ENCODE measurements at regions not wholly inside any gene's neighbourhood (a gene's known extent, or its start where the extent isn't known, plus 50 kb on each side); places are given as distances from the start of the nearest gene placed in this dataset.

DNA sequence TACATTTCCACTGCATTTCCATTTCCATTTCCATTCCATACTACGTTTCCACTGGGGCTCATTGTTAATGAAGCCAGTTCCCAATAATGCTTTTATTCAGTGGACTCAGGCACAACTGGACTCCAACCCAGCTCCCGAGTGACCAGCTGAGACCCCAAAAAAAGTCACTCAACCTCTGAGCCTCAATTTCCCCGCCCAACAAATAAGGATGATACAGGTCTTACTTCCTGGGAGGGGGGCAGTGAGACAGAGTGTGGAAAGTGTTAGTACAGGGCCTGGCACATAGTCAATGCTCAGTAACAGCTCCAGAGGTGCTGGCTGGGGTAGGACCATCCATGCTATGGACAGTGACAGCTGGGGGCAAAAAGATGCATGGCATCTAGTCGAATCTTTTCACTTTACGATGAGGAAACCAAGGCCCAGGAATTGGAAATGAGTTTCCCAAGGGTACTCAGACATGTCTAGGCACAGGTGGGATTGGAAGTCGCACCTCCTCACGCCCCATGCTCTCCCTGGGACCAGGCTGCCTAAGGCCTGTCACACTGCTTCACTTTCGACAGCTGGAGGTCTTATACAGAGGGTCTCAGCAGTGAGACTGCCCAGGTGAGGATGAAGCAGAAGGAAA lies 226.5 kb downstream of the ANAPC1 start:
- no peak for TF ChIP-seq CTCF (conservative IDR thresholded peaks at IDR 0.05)
- Mint-ChIP-seq H3K36me3 (ENCODE audit: low read depth) (no peaks in the 10 kb centered on the region), H3K4me1 (peaks cover 13% of the 10 kb centered on the region), H3K9me3 (no peaks in the 10 kb centered on the region), H3K27me3 (ENCODE audit: low read depth) (no peaks in the 10 kb centered on the region), H3K4me3 (no peak overlapping the region), H3K27ac (ENCODE audit: unreplicated experiment) (no peak overlapping the region)
- DNase-seq (ENCODE audit: low read depth, low spot score), result no peak

DNA sequence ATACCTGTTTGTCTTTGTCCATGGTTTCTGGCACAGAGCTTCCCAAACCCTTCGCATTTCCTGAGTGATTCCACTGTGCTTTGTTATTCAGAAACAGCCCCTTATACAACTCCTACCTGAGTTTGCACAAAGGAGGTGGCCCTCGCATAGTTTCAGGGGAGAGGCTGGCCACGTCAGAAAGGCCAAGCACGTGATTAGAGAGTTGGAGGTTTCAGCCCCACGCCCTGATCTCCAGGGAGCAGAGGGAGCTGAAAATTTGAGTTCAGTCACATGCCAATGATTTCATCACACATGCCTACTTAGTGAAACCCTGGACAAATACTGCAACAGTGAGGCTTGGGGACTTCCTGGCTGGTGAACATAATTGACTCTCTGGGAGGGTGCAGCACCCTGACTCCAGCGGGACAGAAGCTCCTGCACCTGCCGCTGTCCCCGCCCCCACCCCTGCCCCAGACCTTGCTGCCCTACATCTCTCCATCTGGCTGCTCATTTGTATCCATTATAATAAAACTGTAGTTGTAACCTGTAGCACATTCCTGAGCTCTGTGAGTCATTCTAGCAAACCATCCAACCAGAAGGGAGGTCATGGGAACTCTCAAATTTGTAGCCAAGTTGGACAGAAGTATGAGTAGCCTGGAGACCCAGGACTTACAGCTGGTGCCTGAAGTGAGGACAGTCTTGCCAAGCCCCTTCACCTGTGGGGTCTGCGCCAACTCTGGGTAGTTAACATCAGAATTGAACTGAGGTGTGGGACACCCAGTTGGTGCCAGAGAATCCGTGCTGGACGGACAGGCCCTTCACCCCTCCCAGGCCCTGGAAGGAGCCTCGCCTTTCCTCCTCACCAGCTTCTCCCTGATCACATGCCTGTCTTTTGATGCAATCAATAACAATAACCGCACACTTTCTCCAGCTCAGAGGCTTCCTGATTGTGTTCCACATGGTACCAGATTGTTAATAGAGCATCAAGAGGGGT lies 224.3 kb downstream of the ANAPC1 start:
- no peak for TF ChIP-seq CTCF (conservative IDR thresholded peaks at IDR 0.05)
- no peak overlapping the region for H3K27ac Mint-ChIP-seq (ENCODE audit: unreplicated experiment)
- no peaks in the 10 kb centered on the region for H3K9me3 Mint-ChIP-seq
- no peak for DNase-seq (ENCODE audit: low read depth, low spot score)
- no peak overlapping the region for H3K4me3 Mint-ChIP-seq
- no peaks in the 10 kb centered on the region for H3K36me3 Mint-ChIP-seq (ENCODE audit: low read depth)
- H3K4me1 Mint-ChIP-seq, result peaks cover 6% of the 10 kb centered on the region
- no peaks in the 10 kb centered on the region for H3K27me3 Mint-ChIP-seq (ENCODE audit: low read depth)

- no peak overlapping the region for H3K27ac Mint-ChIP-seq (ENCODE audit: unreplicated experiment)
- DNase-seq (ENCODE audit: low read depth, low spot score), result no peak
- no peaks in the 10 kb centered on the region for H3K9me3 Mint-ChIP-seq
- no peaks in the 10 kb centered on the region for H3K4me1 Mint-ChIP-seq
- H3K36me3 Mint-ChIP-seq (ENCODE audit: low read depth), result no peaks in the 10 kb centered on the region
- no peak for TF ChIP-seq CTCF (conservative IDR thresholded peaks at IDR 0.05)
- H3K27me3 Mint-ChIP-seq (ENCODE audit: low read depth), result no peaks in the 10 kb centered on the region
- no peak overlapping the region for H3K4me3 Mint-ChIP-seq
These were observed 223.2 kb downstream of the ANAPC1 start for GRCh38 chr2:111660811-111661210.

- H3K4me1 Mint-ChIP-seq, result no peaks in the 10 kb centered on the region
- TF ChIP-seq CTCF (conservative IDR thresholded peaks at IDR 0.05), result no peak
- DNase-seq (ENCODE audit: low read depth, low spot score), result no peak
- no peaks in the 10 kb centered on the region for H3K36me3 Mint-ChIP-seq (ENCODE audit: low read depth)
- no peaks in the 10 kb centered on the region for H3K27me3 Mint-ChIP-seq (ENCODE audit: low read depth)
- no peaks in the 10 kb centered on the region for H3K9me3 Mint-ChIP-seq
- H3K4me3 Mint-ChIP-seq, result no peak overlapping the region
- H3K27ac Mint-ChIP-seq (ENCODE audit: unreplicated experiment), result peak overlapping the region; percentile 51
These were observed 222.6 kb downstream of the ANAPC1 start for GRCh38 chr2:111661286-111661940.

DNA sequence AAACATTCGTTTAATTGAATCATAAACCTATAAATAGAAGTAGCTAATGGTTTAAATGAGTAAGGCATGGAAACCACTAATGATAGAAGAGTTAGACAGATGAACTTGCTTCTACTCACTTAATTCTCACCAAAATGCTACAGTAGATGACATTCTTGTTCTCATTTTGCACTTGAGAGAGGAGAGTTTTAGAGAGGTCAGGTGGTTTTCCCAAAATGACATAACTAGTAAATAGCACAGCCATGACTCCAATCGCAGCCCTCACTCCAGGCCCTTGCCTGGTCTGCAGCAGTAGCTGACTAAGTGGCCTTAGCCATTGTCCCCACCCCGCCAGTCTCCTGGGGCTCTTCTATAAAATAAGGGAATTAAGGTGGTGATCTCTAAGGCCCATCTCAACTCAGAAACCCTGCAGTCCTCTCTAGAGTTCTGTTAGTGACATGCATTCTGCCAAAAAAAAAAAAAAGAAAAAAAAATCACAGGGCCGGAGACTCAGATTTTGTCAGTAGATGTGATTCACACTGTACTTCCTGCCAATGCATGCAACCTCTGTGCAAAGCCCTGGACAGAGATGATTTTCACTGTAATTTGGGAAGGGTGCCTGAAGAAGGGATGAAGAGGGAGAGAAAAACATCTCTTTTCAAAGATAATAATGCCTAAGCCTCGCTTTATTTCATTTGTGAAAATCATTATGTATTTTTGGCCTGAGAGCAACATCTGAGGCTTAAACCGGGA lies 221.8 kb downstream of the ANAPC1 start:
- no peak for DNase-seq (ENCODE audit: low read depth, low spot score)
- H3K27ac Mint-ChIP-seq (ENCODE audit: unreplicated experiment), result no peak overlapping the region
- H3K36me3 Mint-ChIP-seq (ENCODE audit: low read depth), result no peaks in the 10 kb centered on the region
- H3K9me3 Mint-ChIP-seq, result no peaks in the 10 kb centered on the region
- no peaks in the 10 kb centered on the region for H3K4me1 Mint-ChIP-seq
- H3K27me3 Mint-ChIP-seq (ENCODE audit: low read depth), result no peaks in the 10 kb centered on the region
- TF ChIP-seq CTCF (conservative IDR thresholded peaks at IDR 0.05), result no peak
- H3K4me3 Mint-ChIP-seq, result no peak overlapping the region

Measured in neural crest cell (in vitro differentiated cells).